Endothelial cell of umbilical vein (primary cell): ENCODE measurements at regions not wholly inside any gene's neighbourhood (a gene's known extent, or its start where the extent isn't known, plus 50 kb on each side); places are given as distances from the start of the nearest gene placed in this dataset.

ENCODE experiments used
- BruUV-seq: library from RNA; stranded (reverse); fragments of 400-500 nt; replicated peaks from 2 replicates; lab custom pipeline; 2021; lab: Mats Ljungman, UMichigan
- CTCF ChIA-PET: fragments of 300-600, 350-600 bp; sonication (Branson Sonifier 250); formaldehyde crosslinking; loops from one replicate; lab custom pipeline; 2021; ENCODE audit warnings: antibody characterized with exemption, inconsistent platforms; lab: Charles Lee
- POLR2A ChIA-PET: fragments of 300-600, 350-600 bp; sonication (Branson Sonifier 250); formaldehyde crosslinking; loops from one replicate; lab custom pipeline; 2021; ENCODE audit warnings: antibody characterized with exemption, inconsistent platforms; lab: Charles Lee
- DNase-seq: peaks from one replicate; pipeline ENCODE4 v3.0.0-alpha.2; 2011; ENCODE audit warnings: low read depth, low spot score
- FAIRE-seq: peaks from 2 replicates; lab custom pipeline; 2011; peaks lifted over from hg19 to GRCh38; lab: Jason Lieb, UNC
- H2AFZ ChIP-seq: 2 replicates; pipeline ENCODE4 v1.6.0; 2012; ENCODE audit warnings: low read depth, low read length, control low read depth, inconsistent platforms
- H3K27ac ChIP-seq: 2 replicates; pipeline ENCODE4 v1.5.1; 2011; ENCODE audit warnings: low read depth, mild to moderate bottlenecking, control low read depth, low read length, moderate library complexity; ENCODE audit not compliant: insufficient read depth
- H3K27me3 ChIP-seq, 2 experiments: 2 replicates each; pipeline versions ENCODE4 v1.6.0 to v1.6.1; 2011; ENCODE audit warnings: low read length in 2 of 2, mixed read lengths in 1 of 2; ENCODE audit not compliant: control insufficient read depth in 2 of 2, insufficient read depth in 2 of 2
- H3K36me3 ChIP-seq, 2 experiments: 2 replicates in 1 of 2; 3 replicates in 1 of 2; pipeline ENCODE4 v1.5.1; 2011; ENCODE audit warnings: low read length in 2 of 2, mild to moderate bottlenecking in 1 of 2, moderate library complexity in 1 of 2; ENCODE audit not compliant: control insufficient read depth in 2 of 2, insufficient read depth in 2 of 2; ENCODE audit errors: extremely low read depth in 1 of 2
- H3K4me1 ChIP-seq: 3 replicates; pipeline ENCODE4 v1.5.1; 2011; ENCODE audit warnings: mild to moderate bottlenecking, low read length; ENCODE audit not compliant: control insufficient read depth, insufficient read depth; ENCODE audit errors: extremely low read depth
- H3K4me2 ChIP-seq: 2 replicates; pipeline ENCODE4 v1.6.1; 2011; ENCODE audit warnings: low read length, control low read depth, mixed read lengths; ENCODE audit not compliant: insufficient read depth
- H3K4me3 ChIP-seq, 3 experiments: fragments of 200-600 bp in 1 of 3; sonication (generic), shearing (Covaris generic) in 1 of 3; replicated peaks in 1 of 3; 2 replicates each; pipeline ENCODE4 v1.5.1; 2011 to 2016; ENCODE audit warnings: control low read depth in 3 of 3, low read length in 3 of 3, mild to moderate bottlenecking in 2 of 3, inconsistent platforms in 1 of 3, low read depth in 1 of 3, moderate library complexity in 1 of 3; ENCODE audit not compliant: insufficient read depth in 1 of 3
- H3K79me2 ChIP-seq: 2 replicates; pipeline ENCODE4 v1.6.0; 2012; ENCODE audit warnings: low read length, inconsistent platforms; ENCODE audit not compliant: control insufficient read depth, insufficient read depth
- H3K9ac ChIP-seq: replicated peaks from 2 replicates; pipeline ENCODE3; 2011; ENCODE audit warnings: low read length, control low read depth; ENCODE audit not compliant: insufficient read depth; ENCODE audit errors: extremely low read depth
- H3K9me1 ChIP-seq: replicated peaks from 3 replicates; pipeline ENCODE4 v1.6.0; 2011; ENCODE audit warnings: mild to moderate bottlenecking, low read length; ENCODE audit not compliant: control insufficient read depth, insufficient read depth; ENCODE audit errors: extremely low read depth
- H3K9me3 ChIP-seq: replicated peaks from 2 replicates; pipeline ENCODE4 v1.5.1; 2012; ENCODE audit warnings: low read length, inconsistent platforms; ENCODE audit not compliant: control insufficient read depth, insufficient read depth
- H4K20me1 ChIP-seq: replicated peaks from 2 replicates; pipeline ENCODE3; 2011; ENCODE audit warnings: mild to moderate bottlenecking, low read length; ENCODE audit not compliant: control insufficient read depth, insufficient read depth; ENCODE audit errors: extremely low read depth
- EZH2 ChIP-seq: IDR thresholded peaks from 2 replicates; pipeline ENCODE4 v1.6.1; 2012; ENCODE audit warnings: borderline replicate concordance, low read depth, mild to moderate bottlenecking, moderate library complexity, low read length, inconsistent platforms; ENCODE audit not compliant: severe bottlenecking
- FOS ChIP-seq: IDR thresholded peaks from 2 replicates; pipeline ENCODE4 v1.6.1; 2011; ENCODE audit warnings: mild to moderate bottlenecking, low read length, moderate library complexity, borderline replicate concordance; ENCODE audit not compliant: insufficient read depth
- GATA2 ChIP-seq: IDR thresholded peaks from 2 replicates; pipeline ENCODE4 v1.7.0; 2011; ENCODE audit warnings: low read depth, mild to moderate bottlenecking, moderate library complexity, mixed read lengths, low read length; ENCODE audit not compliant: insufficient read length, insufficient read depth
- JUN ChIP-seq: IDR thresholded peaks from 2 replicates; pipeline ENCODE4 v1.6.1; 2011; ENCODE audit warnings: borderline replicate concordance, low read depth; ENCODE audit not compliant: insufficient read length, insufficient read depth
- MAX ChIP-seq: IDR thresholded peaks from 2 replicates; pipeline ENCODE4 v1.6.1; 2011; ENCODE audit not compliant: insufficient read depth, insufficient read length
- MYC ChIP-seq: IDR thresholded peaks from one replicate; pipeline ENCODE4 v1.6.1; 2011; ENCODE audit warnings: mild to moderate bottlenecking, low read depth, low read length
- POLR2A ChIP-seq: IDR thresholded peaks from 2 replicates; pipeline ENCODE4 v1.6.1; 2012; ENCODE audit warnings: low read depth, mild to moderate bottlenecking, control low read depth, low read length
- POLR2AphosphoS5 ChIP-seq: IDR thresholded peaks from 2 replicates; pipeline ENCODE4 v1.6.1; 2012; ENCODE audit warnings: low read depth, mild to moderate bottlenecking, control low read depth, low read length, moderate library complexity; ENCODE audit not compliant: insufficient read depth
- dilution Hi-C: fragments of 300-500 bp; cut with MboI; formaldehyde crosslinking; loops from one replicate; pipeline ENCODE4 v1.15.0; 2019; ENCODE audit warnings: low sequenced_read_pairs; ENCODE audit not compliant: extremely low pct_ligation_motif_present
- intact Hi-C: fragments of 100-400 bp; cut with micrococcal nuclease; formaldehyde crosslinking; loops from one replicate; pipeline ENCODE4 v1.10.0; 2022
- TF ChIP-seq, protein P1 (sequence below), 2 donors: IDR thresholded peaks; 1 replicate in 1 of 2; 2 replicates in 1 of 2; pipeline ENCODE4 v1.5.1; 2011; ENCODE audit warnings: low read length in 2 of 2, mild to moderate bottlenecking in 2 of 2, moderate library complexity in 2 of 2, control low read depth in 1 of 2, inconsistent platforms in 1 of 2, low read depth in 1 of 2; ENCODE audit not compliant: insufficient read depth in 1 of 2; ENCODE audit errors: extremely low read depth in 1 of 2

DNA sequence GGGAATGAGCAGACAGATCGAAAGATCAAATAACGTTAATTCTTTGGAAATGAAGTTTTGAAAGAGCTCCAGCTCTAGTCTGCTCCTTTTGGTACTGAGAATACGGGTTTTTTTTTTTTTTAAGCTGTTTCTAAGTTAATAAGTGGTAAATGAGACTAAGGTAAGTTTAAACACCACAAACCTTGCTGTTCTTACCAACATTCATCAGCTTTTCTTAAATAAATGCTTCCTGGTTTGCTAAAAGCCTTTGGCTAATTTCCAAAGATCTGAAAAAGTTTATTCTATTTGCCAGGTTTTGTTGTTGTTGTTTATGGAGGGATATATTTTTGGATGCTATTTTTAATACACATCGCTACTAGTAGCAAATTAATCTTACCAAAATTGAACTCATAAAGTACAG is 55.1 kb upstream of the STXBP5 start:
- H3K4me2 ChIP-seq = no peak overlapping the region
- H3K79me2 ChIP-seq = no peaks in the 10 kb centered on the region
- no peaks in the 10 kb centered on the region for H3K27me3 ChIP-seq
- ChIA-PET POLR2A (interaction anchor here (0.6 kb wide), 1 partner anchor 32 kb away, joined by 3 read pairs; no protein-coding TSS in a partner anchor), CTCF (no interaction called here)
- no TSS peak for BruUV-seq
- no peak overlapping the region for H3K9ac ChIP-seq
- H3K36me3 ChIP-seq = no peaks in the 10 kb centered on the region
- FAIRE-seq (no peak), DNase-seq (no peak)
- TF ChIP-seq POLR2A (no peak), POLR2AphosphoS5 (no peak), MAX (no peak), EZH2 (no peak), MYC (no peak), FOS (no peak), JUN (no peak), GATA2 (no peak)
- TF ChIP-seq, protein P1, sequence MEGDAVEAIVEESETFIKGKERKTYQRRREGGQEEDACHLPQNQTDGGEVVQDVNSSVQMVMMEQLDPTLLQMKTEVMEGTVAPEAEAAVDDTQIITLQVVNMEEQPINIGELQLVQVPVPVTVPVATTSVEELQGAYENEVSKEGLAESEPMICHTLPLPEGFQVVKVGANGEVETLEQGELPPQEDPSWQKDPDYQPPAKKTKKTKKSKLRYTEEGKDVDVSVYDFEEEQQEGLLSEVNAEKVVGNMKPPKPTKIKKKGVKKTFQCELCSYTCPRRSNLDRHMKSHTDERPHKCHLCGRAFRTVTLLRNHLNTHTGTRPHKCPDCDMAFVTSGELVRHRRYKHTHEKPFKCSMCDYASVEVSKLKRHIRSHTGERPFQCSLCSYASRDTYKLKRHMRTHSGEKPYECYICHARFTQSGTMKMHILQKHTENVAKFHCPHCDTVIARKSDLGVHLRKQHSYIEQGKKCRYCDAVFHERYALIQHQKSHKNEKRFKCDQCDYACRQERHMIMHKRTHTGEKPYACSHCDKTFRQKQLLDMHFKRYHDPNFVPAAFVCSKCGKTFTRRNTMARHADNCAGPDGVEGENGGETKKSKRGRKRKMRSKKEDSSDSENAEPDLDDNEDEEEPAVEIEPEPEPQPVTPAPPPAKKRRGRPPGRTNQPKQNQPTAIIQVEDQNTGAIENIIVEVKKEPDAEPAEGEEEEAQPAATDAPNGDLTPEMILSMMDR (IDR thresholded peaks at IDR 0.05; ENCODE audit: extremely low read depth in 1 of 2, insufficient read depth in 1 of 2, low read depth in 1 of 2, low read length in 2 of 2) = no peak
- H3K27ac ChIP-seq = no peak overlapping the region
- H2AFZ ChIP-seq = no peak overlapping the region
- no peaks in the 10 kb centered on the region for H3K9me1 ChIP-seq
- dilution Hi-C loops = no loop called here
- H3K4me3 ChIP-seq = no peak overlapping the region
- no peaks in the 10 kb centered on the region for H4K20me1 ChIP-seq
- intact Hi-C loops = no loop called here
- no peaks in the 10 kb centered on the region for H3K4me1 ChIP-seq
- H3K9me3 ChIP-seq = no peaks in the 10 kb centered on the region
